Fibroblast of villous mesenchyme (primary cell): ENCODE measurements at regions not wholly inside any gene's neighbourhood (a gene's known extent, or its start where the extent isn't known, plus 50 kb on each side); places are given as distances from the start of the nearest gene placed in this dataset.

Experiments used
- DNase-seq: peaks from one replicate; pipeline ENCODE4 v3.0.0-alpha.2; 2010; ENCODE audit warnings: low read depth
- H3K4me3 ChIP-seq: 2 replicates; pipeline ENCODE4 v1.5.1; 2011; ENCODE audit warnings: low read depth, mild to moderate bottlenecking, low read length
- TF ChIP-seq, protein P1 (sequence below): IDR thresholded peaks from 2 replicates; pipeline ENCODE4 v1.5.1; 2012; ENCODE audit warnings: low read depth, mild to moderate bottlenecking, low read length; ENCODE audit not compliant: insufficient read depth

DNA sequence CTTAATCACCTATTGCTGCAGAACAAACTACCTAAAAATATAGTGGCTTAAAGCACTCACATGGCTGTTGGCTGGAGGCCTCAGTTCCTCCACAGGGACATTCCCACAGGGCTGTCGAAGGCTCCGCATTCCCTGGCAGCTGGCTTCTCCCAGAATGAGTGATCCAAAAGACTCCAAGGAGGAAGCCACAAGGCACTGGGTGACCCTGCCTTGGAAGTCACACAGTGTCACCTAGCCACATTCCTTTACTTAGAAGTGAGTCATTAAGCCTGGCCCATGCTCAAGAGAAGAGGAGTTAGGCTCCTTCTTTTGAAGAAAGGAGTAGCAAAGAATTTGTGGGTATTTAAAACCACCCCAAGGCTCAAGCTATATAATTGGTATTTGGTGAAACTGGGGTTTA, 63.9 kb upstream of the MAP1LC3B2 start:
- peak; percentile 5 for DNase-seq
- H3K4me3 ChIP-seq = no peak overlapping the region
- TF ChIP-seq, protein P1, sequence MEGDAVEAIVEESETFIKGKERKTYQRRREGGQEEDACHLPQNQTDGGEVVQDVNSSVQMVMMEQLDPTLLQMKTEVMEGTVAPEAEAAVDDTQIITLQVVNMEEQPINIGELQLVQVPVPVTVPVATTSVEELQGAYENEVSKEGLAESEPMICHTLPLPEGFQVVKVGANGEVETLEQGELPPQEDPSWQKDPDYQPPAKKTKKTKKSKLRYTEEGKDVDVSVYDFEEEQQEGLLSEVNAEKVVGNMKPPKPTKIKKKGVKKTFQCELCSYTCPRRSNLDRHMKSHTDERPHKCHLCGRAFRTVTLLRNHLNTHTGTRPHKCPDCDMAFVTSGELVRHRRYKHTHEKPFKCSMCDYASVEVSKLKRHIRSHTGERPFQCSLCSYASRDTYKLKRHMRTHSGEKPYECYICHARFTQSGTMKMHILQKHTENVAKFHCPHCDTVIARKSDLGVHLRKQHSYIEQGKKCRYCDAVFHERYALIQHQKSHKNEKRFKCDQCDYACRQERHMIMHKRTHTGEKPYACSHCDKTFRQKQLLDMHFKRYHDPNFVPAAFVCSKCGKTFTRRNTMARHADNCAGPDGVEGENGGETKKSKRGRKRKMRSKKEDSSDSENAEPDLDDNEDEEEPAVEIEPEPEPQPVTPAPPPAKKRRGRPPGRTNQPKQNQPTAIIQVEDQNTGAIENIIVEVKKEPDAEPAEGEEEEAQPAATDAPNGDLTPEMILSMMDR = no peak

- no peak for DNase-seq
- H3K4me3 ChIP-seq = no peak overlapping the region
- TF ChIP-seq, protein P1 = no peak
Measured at GRCh38 chr12:116497051-116497591, 62.1 kb upstream of the MAP1LC3B2 start.

DNA sequence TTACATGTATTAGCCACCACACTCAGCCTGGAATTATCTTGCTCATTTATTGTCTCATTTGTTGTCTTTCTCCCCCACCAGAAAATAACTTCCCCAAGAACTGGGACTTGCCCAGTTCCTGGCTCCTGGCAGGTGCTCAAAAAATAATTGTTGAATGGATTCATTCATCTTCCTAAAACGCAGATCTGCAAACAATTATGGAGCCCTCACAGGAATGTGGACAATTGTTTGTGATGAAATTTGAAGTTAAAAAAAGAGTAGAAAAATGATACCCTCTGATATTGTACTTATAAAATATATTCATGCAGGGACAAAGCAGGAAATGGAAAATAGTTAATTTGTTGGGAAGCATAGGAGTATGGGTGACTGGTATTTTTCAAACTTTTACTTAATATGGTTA, 60.7 kb upstream of the MAP1LC3B2 start:
- TF ChIP-seq, protein P1 = no peak
- H3K4me3 ChIP-seq = no peak overlapping the region
- no peak for DNase-seq

- no peak overlapping the region for H3K4me3 ChIP-seq
- TF ChIP-seq, protein P1 = no peak
- no peak for DNase-seq
Measured at GRCh38 chr12:116502141-116502725, 56.9 kb upstream of the MAP1LC3B2 start.

- no peak overlapping the region for H3K4me3 ChIP-seq
- TF ChIP-seq, protein P1 = no peak
- no peak for DNase-seq
Measured at GRCh38 chr12:116502989-116503496, 56.1 kb upstream of the MAP1LC3B2 start.

GRCh38 chr12:116504438-116504837, 54.7 kb upstream of the MAP1LC3B2 start:
- no peak for DNase-seq
- H3K4me3 ChIP-seq = no peak overlapping the region
- TF ChIP-seq, protein P1 = no peak

DNA sequence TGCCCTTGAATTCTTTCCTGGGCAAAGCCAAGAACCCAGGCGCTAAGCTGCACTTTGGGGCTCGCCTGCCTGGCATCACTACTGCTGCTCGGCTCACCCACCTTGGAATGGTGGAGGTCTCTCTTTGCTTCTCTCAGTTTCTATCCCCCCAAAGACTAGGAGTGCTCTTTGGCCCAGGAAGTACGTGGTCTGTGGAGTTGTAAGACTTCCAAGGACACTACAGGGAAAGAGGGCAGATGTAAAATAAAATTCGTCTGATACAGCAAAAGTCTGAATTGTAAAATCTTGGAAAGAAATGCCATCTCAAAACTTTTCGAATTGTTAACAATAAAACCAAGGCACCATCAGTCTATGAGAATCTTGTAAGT, 52.5 kb upstream of the MAP1LC3B2 start:
- H3K4me3 ChIP-seq = no peak overlapping the region
- TF ChIP-seq, protein P1 = no peak
- no peak for DNase-seq
